MCF 10A (cell line): ENCODE measurements at regions not wholly inside any gene's neighbourhood (a gene's known extent, or its start where the extent isn't known, plus 50 kb on each side); places are given as distances from the start of the nearest gene placed in this dataset.
A peak's percentile ranks its signal among the peaks of the same experiment; 100 is the strongest.

Experiments
- BruUV-seq: library from RNA; stranded (reverse); fragments of 400-500 nt; replicated peaks from 2 replicates; lab custom pipeline; 2021; lab: Mats Ljungman, UMichigan
- CTCF ChIA-PET: fragments of 300-600 bp; sonication (Branson Sonifier 250); formaldehyde crosslinking; extraction: SDS; loops from one replicate; lab custom pipeline; 2021; ENCODE audit warnings: antibody characterized with exemption, inconsistent platforms; lab: Yijun Ruan, JAX
- POLR2A ChIA-PET: fragments of 300-600, 350-650 bp; sonication (Branson Sonifier 250); formaldehyde crosslinking; extraction: SDS; loops from one replicate; lab custom pipeline; 2020; ENCODE audit warnings: antibody characterized with exemption, inconsistent platforms; lab: Yijun Ruan, JAX
- DNase-seq: peaks from one replicate; pipeline ENCODE4 v3.0.0-alpha.2; 2018; ENCODE audit not compliant: unreplicated experiment
- H3K27ac Mint-ChIP-seq: one replicate; pipeline ENCODE4 v1.8.0; 2022; ENCODE audit warnings: mild to moderate bottlenecking, low read depth, mixed read lengths; ENCODE audit not compliant: unreplicated experiment
- H3K27me3 Mint-ChIP-seq: one replicate; pipeline ENCODE4 v1.8.0; 2022; ENCODE audit warnings: mixed read lengths; ENCODE audit not compliant: insufficient read depth, unreplicated experiment
- H3K36me3 Mint-ChIP-seq: one replicate; pipeline ENCODE4 v1.8.0; 2022; ENCODE audit warnings: mild to moderate bottlenecking, moderate library complexity, mixed read lengths; ENCODE audit not compliant: insufficient read depth, unreplicated experiment
- H3K4me1 Mint-ChIP-seq: one replicate; pipeline ENCODE4 v1.8.0; 2022; ENCODE audit warnings: mixed read lengths; ENCODE audit not compliant: insufficient read depth, unreplicated experiment
- H3K4me3 Mint-ChIP-seq: one replicate; pipeline ENCODE4 v1.8.0; 2022; ENCODE audit warnings: mild to moderate bottlenecking, moderate library complexity, mixed read lengths; ENCODE audit not compliant: unreplicated experiment
- H3K9me3 Mint-ChIP-seq: one replicate; pipeline ENCODE4 v1.8.0; 2022; ENCODE audit warnings: mixed read lengths; ENCODE audit not compliant: unreplicated experiment
- intact Hi-C: fragments of 100-400 bp; cut with micrococcal nuclease; formaldehyde crosslinking; loops from 2 replicates; pipeline ENCODE4 v1.14.1; 2022
- TF ChIP-seq, protein P1 (sequence below): fragments of 200-600 bp; IDR thresholded peaks from one replicate; pipeline ENCODE4 v1.8.0; 2022; ENCODE audit warnings: antibody characterized with exemption, mild to moderate bottlenecking; ENCODE audit not compliant: unreplicated experiment

GRCh38 chr7:52723606-52724005 lies 311.8 kb upstream of the POM121L12 start:
- BruUV-seq = no TSS peak
- H3K27me3 Mint-ChIP-seq = peaks cover 35% of the 10 kb centered on the region
- intact Hi-C loops = no loop called here
- H3K4me3 Mint-ChIP-seq = no peak overlapping the region
- no peaks in the 10 kb centered on the region for H3K9me3 Mint-ChIP-seq
- TF ChIP-seq, protein P1, sequence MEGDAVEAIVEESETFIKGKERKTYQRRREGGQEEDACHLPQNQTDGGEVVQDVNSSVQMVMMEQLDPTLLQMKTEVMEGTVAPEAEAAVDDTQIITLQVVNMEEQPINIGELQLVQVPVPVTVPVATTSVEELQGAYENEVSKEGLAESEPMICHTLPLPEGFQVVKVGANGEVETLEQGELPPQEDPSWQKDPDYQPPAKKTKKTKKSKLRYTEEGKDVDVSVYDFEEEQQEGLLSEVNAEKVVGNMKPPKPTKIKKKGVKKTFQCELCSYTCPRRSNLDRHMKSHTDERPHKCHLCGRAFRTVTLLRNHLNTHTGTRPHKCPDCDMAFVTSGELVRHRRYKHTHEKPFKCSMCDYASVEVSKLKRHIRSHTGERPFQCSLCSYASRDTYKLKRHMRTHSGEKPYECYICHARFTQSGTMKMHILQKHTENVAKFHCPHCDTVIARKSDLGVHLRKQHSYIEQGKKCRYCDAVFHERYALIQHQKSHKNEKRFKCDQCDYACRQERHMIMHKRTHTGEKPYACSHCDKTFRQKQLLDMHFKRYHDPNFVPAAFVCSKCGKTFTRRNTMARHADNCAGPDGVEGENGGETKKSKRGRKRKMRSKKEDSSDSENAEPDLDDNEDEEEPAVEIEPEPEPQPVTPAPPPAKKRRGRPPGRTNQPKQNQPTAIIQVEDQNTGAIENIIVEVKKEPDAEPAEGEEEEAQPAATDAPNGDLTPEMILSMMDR = no peak
- DNase-seq = no peak
- H3K27ac Mint-ChIP-seq = no peak overlapping the region
- H3K4me1 Mint-ChIP-seq = no peaks in the 10 kb centered on the region
- peaks cover 6% of the 10 kb centered on the region for H3K36me3 Mint-ChIP-seq
- CTCF ChIA-PET = no interaction called here
- POLR2A ChIA-PET = no interaction called here

DNA sequence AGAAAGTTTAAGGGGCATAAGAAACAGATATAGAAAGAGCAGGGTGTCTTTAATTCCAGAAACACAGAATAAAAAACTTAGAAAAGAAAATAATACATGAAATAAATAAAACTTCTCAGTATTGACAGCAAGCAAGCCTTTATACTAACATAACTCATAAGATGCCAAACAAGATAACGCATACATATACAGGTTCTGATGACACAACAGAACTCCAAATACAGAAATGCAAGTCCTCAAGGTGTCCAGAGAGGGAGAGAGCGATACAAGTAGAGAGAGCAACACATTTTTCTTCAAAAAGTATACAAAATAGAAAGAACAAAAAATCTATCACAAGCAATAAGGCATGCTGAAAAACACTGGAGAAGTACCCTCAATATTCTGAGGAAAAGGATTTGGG lies 314.6 kb upstream of the POM121L12 start:
- DNase-seq = no peak
- ChIA-PET POLR2A (no interaction called here), CTCF (no interaction called here)
- no peaks in the 10 kb centered on the region for H3K9me3 Mint-ChIP-seq
- H3K36me3 Mint-ChIP-seq = peaks cover 6% of the 10 kb centered on the region
- intact Hi-C loops = no loop called here
- no TSS peak for BruUV-seq
- TF ChIP-seq, protein P1 = no peak
- H3K27ac Mint-ChIP-seq = no peak overlapping the region
- H3K4me3 Mint-ChIP-seq = no peak overlapping the region
- no peaks in the 10 kb centered on the region for H3K4me1 Mint-ChIP-seq
- peaks cover 19% of the 10 kb centered on the region for H3K27me3 Mint-ChIP-seq

DNA sequence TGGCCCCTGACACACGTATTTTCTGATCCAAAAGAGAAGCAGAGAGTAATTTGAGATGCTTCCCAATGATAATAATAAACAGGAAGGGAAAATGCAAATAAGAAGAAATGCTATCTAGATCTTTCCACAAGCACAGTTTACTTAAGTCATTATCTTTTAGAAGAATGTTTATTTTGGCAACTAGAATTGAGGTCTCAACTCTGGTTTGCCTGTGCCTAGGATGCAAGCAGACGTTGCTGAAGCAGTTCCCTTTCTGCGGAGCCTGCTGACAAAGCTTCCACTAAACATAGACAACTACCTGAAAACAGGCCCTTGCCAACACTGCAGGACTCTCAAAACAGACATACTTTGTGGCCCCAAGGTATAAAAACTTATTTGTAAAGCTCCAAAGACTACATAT lies 315.8 kb upstream of the POM121L12 start:
- Mint-ChIP-seq H3K27me3 (peaks cover 19% of the 10 kb centered on the region), H3K36me3 (peaks cover 6% of the 10 kb centered on the region), H3K27ac (no peak overlapping the region), H3K4me1 (no peaks in the 10 kb centered on the region), H3K4me3 (no peak overlapping the region), H3K9me3 (no peaks in the 10 kb centered on the region)
- CTCF ChIA-PET = no interaction called here
- BruUV-seq = no TSS peak
- DNase-seq = no peak
- TF ChIP-seq, protein P1 = no peak
- POLR2A ChIA-PET = no interaction called here
- intact Hi-C loops = no loop called here

- Mint-ChIP-seq H3K27me3 (peaks cover 16% of the 10 kb centered on the region), H3K36me3 (no peaks in the 10 kb centered on the region), H3K4me3 (no peak overlapping the region), H3K4me1 (no peaks in the 10 kb centered on the region), H3K9me3 (peaks cover 11% of the 10 kb centered on the region), H3K27ac (no peak overlapping the region)
- TF ChIP-seq, protein P1 = no peak
- DNase-seq = peak; percentile 6
- ChIA-PET CTCF (no interaction called here), POLR2A (interaction anchor here (0.6 kb wide), 1 partner anchor 73 kb away, joined by 3 read pairs; no protein-coding TSS in a partner anchor)
- intact Hi-C loops = no loop called here
- BruUV-seq = no TSS peak
Measured at GRCh38 chr7:52715701-52716100, 319.7 kb upstream of the POM121L12 start.
